ENCODE measurements at regions not wholly inside any gene's neighbourhood (a gene's known extent, or its start where the extent isn't known, plus 50 kb on each side); places are given as distances from the start of the nearest gene placed in this dataset.

GRCh38 chr5:6872441-6873160, 159.4 kb downstream of the TENT4A start:
- DNase-seq = no peak

DNA sequence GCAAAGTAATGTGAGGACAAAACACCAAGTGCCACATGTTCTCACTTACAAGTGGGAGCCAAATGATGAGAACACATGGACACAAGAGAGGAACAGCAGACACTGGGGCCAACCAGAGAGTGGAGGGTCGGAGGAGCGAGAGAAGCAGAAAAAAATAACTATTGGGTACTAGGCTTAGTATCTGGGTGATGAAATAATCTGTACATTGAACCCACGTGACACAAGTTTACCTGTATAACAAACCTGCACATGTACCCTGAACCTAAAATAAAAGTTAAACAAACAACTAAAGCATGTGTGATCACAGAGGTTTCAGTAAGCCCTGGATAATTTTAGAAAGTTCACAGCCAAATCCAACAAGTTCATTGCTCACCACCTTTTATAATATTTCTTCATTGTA, 160.1 kb downstream of the TENT4A start:
- no peak for DNase-seq

DNA sequence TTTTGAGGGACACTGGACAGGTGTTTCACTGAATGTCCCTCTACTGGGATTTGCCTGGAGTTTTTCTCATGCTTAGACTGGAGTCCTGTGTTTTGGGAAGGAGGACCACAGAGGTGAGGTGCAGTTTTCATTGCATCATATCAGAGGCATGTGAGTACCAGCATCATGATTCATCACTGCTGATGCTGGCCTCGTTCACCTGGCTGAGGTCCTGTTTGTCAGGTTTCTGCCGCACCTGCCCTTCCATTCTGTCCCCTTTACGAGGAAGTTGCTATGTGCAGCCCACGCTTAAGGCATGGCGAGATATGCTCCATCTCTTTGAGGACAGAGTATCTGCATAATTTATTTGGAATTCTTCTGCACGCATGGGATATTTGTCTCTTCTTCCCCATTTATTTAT, 162.1 kb downstream of the TENT4A start:
- no peak for DNase-seq

GRCh38 chr5:6877986-6878828, 165.0 kb downstream of the TENT4A start:
- no peak for DNase-seq

- DNase-seq = no peak
These were observed 172.3 kb downstream of the TENT4A start for GRCh38 chr5:6885581-6885980.

GRCh38 chr5:6886866-6887265, 173.6 kb downstream of the TENT4A start:
- no peak for DNase-seq

DNA sequence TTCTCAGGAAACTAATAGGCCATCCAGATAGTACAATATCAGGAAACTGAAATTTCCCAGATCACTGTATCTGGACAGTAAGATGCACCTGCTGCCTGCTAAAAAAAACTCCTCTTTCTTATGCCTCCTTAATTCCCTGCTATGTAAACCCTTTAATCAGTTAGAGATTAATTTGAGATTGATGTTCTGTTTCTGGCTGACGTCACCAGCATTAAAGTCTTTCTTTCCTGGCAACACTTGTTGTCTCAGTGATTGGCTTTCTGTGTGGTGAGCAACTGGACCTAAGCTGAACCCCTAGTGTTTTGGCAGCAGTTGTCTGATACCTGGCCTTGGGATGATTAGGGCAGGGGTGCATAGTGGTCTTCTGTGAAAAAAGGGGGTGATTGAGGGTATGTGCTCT, 175.8 kb downstream of the TENT4A start:
- DNase-seq = no peak

DNA sequence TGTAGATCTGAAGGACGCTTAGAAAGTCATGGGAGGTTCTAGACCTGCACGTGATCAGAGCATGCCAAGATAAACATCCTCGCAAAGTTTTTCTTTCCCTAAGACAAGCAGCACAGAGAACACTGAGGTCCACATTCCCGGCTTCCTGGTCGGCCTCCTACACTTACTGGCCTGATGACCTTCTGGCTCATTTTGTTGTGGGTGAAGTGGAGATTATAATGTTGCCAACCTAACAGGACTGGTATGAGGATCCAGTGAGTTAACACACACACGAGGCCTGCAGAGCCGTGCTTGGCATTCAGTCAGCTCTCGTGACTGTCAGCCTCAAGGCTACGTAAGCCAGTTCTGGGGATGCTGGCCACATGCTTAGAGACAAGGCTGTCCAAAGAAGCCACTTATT, 186.0 kb downstream of the TENT4A start:
- no peak for DNase-seq

GRCh38 chr5:6900247-6901227, 187.3 kb downstream of the TENT4A start:
- DNase-seq = peak; percentile 99

DNA sequence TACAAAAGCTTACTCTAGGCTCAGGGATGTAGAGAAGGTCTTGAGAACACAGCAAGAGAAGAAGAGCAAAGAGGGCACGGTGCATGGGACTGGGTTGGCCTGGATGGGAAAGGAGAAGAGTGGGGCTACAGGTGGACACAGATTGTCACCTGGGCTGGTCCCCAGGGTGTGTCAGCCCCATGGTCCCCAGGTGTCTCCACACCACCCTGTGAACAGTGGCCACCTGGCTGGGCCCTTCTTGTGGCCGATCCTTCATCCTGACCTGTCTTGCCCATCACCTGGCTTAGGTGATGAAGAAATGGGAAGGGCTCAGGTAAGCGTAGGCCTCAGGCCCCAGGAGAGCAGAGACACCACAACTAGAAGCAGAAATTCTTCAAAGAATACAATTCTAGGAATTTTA, 188.9 kb downstream of the TENT4A start:
- no peak for DNase-seq

- DNase-seq = peak; percentile 98
These were observed 189.4 kb downstream of the TENT4A start for GRCh38 chr5:6902597-6902996.

GRCh38 chr5:6903934-6904333, 190.7 kb downstream of the TENT4A start:
- DNase-seq = no peak

DNA sequence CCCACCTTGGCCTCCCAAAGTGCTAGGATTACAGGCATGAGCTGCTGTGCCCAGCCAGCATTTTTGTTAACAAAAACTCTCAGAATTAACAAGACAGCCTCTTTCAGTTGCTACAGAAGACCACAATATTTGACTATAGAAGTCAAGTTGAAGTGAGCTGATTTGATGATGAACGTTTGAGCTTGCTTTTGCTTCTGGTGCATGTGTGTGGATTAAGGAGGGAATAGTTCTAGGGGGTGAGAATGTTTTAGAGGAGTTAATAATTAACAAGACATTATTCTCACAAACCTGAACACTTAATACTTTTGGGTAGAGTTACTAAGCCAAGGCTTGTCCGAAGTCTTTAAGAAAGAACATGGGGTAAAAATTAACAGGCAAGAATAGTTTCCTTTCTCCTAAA, 191.6 kb downstream of the TENT4A start:
- DNase-seq = no peak

- DNase-seq = no peak
These were observed 192.2 kb downstream of the TENT4A start for GRCh38 chr5:6905423-6905822.

GRCh38 chr5:6905883-6906282, 192.7 kb downstream of the TENT4A start:
- no peak for DNase-seq

DNA sequence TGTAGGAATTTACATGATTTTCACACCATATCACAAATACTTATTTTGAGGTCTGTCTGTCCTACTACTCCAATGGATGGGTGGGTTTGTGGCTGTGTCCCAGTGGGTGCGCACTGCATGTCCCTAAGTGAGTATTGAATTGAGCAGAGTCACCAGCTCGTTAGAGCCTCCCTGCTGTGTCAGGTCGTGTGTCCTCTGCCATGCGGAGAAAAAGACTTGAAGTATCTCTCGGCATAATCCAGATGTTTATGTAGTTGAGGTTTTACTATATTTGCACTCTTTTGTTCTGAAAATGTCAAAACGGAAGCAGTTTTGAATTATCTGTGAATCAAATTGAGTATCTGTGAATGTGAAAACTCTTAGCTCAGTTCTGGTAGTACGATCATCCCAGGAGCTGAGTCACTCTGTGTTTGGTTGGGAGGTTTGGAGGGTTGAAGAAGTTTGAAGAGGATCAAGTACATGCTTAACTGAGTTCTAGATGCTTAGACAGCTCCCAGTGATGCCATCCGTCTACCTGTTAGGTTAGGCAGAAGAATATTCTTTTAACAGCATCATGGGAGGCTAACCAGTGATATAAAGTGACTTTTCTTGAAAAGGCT, 194.2 kb downstream of the TENT4A start:
- no peak for DNase-seq

- DNase-seq = peak; percentile 16
These were observed 196.7 kb downstream of the TENT4A start for GRCh38 chr5:6909901-6910300.

DNA sequence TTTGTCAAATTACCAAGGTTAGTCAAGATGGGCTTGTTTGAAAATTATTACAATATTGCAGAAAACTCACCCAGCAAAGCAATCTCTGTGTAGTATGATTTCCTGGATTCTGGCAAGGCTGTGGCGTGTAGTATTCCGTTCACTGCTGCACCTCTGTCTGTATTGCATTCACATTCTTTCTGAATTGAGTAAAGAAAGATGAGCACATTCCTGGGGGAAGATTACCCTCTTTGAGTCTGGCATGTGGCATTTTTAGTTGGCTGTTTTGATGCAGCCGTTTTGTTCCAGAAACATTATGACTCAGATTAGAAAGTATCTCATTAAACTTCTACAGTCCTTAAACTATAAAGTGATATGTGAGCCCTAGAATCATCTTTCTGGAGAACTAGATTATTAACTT, 197.7 kb downstream of the TENT4A start:
- DNase-seq = no peak

DNA sequence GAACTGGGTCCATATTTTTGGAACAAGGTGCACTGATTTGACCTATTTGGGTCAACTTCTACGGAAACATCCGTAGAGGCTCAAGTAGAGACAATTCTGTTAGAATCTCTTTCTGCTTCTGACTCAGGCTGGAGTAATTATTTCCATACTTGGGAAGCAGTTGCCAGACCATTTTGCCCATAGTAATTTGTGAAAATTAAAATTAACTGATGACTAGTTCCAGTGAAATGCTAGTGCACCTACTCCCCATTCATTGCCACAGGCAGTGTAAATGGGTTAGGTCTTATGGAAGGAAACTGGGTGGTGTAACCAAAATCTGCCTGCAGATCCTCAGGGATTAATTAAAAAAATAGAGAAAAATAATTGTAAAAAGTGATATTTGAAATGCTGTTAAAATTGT, 201.1 kb downstream of the TENT4A start:
- DNase-seq = no peak

DNA sequence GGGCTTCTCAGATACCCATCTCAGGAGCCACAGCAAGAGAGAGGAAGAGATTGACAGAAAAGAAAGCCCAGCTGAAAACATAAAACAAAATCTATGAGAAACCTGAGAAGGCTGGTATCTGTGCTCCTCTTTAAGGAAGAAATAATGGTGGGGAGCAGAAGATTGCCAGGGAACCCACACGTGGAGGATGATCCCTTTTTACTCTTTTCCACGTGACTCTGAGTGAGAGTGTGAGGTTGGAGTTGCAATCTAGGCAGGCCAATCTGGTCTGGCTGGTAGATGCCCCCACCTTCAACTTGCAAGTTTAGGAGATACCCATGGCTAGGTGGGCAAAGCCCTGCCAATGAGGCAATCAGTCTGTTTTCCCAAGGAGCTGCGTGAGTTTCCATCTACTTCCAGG, 202.3 kb downstream of the TENT4A start:
- no peak for DNase-seq

GRCh38 chr5:6918255-6918654, 205.0 kb downstream of the TENT4A start:
- no peak for DNase-seq

GRCh38 chr5:6920628-6921256, 207.5 kb downstream of the TENT4A start:
- DNase-seq = no peak

Data from NCI-H1694 treated with DMSO at 0.1 percent for 48 hours (cell line).